ENCODE measurements at regions not wholly inside any gene's neighbourhood (a gene's known extent, or its start where the extent isn't known, plus 50 kb on each side); places are given as distances from the start of the nearest gene placed in this dataset.

GRCh38 chr10:121032460-121032859 is 181.3 kb downstream of the WDR11 start (continued):
- TF ChIP-seq ZNF462 (CRISPR knock-in tag; IDR thresholded peaks at IDR 0.05) (no peak), NANOG (IDR thresholded peaks at IDR 0.05; ENCODE audit: borderline replicate concordance) (no peak), REST (IDR thresholded peaks at IDR 0.05; ENCODE audit: unreplicated experiment) (no peak), POLR2AphosphoS5 (IDR thresholded peaks at IDR 0.05; ENCODE audit: low read depth) (no peak), STAT1 (IDR thresholded peaks at IDR 0.05; ENCODE audit: unreplicated experiment) (no peak)

- Histone ChIP-seq H4K20me1 (replicated peaks; ENCODE audit: insufficient read depth) (no peaks in the 10 kb centered on the region), H3K4me1 (ENCODE audit: insufficient read depth) (0 out of 2 replicates have a peak, but pooled peaks cover 3% of the 10 kb centered on the region), H3F3A (replicated peaks; ENCODE audit: low read depth) (no peaks in the 10 kb centered on the region), H3K27me3 (ENCODE audit: insufficient read depth) (no peaks in the 10 kb centered on the region), H3K4me3 (no peak overlapping the region), H3K27ac (ENCODE audit: low read depth) (no peak overlapping the region), H3K9me2 (ENCODE audit: insufficient read depth) (peaks cover 11% of the 10 kb centered on the region), H2AFZ (no peak overlapping the region), H3K36me3 (ENCODE audit: insufficient read depth) (no peaks in the 10 kb centered on the region), H3K4me2 (no peak overlapping the region), H3K79me2 (replicated peaks; ENCODE audit: insufficient read depth) (no peaks in the 10 kb centered on the region)
- TF ChIP-seq EZH2phosphoT487 (IDR thresholded peaks at IDR 0.05; ENCODE audit: unreplicated experiment) (no peak), CTCF (conservative IDR thresholded peaks at IDR 0.05; ENCODE audit: low read depth in 2 of 2) (no peak), EZH2 (IDR thresholded peaks at IDR 0.05; ENCODE audit: low read depth, unreplicated experiment) (no peak), REST (IDR thresholded peaks at IDR 0.05; ENCODE audit: unreplicated experiment) (no peak)
- no peak overlapping the region for H3K4me3 Mint-ChIP-seq
- ATAC-seq (no peak), DNase-seq (ENCODE audit: low spot score) (no peak)
- H3K27me3 Mint-ChIP-seq (ENCODE audit: insufficient read depth, low read depth, poor library complexity): peaks cover 6% of the 10 kb centered on the region
- H3K4me1 Mint-ChIP-seq: peaks cover 6% of the 10 kb centered on the region; the same call in 2 of the 3 replicates
- H3K9me3 Mint-ChIP-seq: peaks cover 5% of the 10 kb centered on the region; the same call in 1 of the 3 replicates
- H3K27ac Mint-ChIP-seq: no peak overlapping the region
- H3K36me3 Mint-ChIP-seq (ENCODE audit: low read depth): no peaks in the 10 kb centered on the region
Observed at GRCh38 chr10:121033366-121033765, 182.2 kb downstream of the WDR11 start.

All from GM23338 (cell line).